ENCODE measurements at regions not wholly inside any gene's neighbourhood (a gene's known extent, or its start where the extent isn't known, plus 50 kb on each side); places are given as distances from the start of the nearest gene placed in this dataset.

- no peak for DNase-seq (ENCODE audit: low read depth in 2 of 2)
Observed at GRCh38 chr3:66747696-66748095, 246.9 kb upstream of the LRIG1 start.

DNA sequence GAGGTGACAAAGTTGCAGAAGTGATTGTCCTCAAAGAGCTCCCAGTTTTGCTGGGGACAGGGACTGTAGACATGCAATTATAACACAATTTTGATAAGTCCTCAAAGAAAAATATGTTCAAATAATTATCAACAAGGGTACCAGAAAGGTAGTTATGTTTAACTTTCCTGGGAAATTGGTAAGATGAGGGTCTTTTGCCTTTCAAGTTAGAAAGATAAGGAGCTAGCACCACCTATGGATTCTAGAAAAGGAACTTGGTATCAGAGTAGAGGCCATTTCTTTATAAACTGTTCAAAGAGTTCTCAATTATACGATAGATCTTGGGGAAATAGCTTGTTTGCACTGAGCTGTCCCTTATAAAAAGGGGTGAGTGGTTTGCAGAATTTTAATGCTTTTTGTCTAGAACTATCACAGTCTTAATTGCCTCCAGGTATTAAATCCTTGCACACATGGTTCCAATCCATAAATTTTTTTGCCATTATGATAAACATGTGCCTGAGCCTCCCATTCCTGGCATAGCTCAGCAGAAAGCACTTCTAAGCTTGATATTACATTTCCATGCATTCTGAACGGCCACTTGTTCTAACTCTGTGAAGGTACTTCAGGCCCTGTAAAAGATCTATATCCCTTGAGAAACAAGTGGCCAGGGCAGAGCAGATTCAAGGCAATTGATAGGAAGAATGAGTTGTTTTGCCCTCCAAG, 247.5 kb upstream of the LRIG1 start:
- no peak for DNase-seq (ENCODE audit: low read depth in 2 of 2)

- no peak for DNase-seq (ENCODE audit: low read depth in 2 of 2)
Observed at GRCh38 chr3:66751842-66752241, 246.3 kb upstream of the KBTBD8 start.

GRCh38 chr3:66753670-66754069, 244.4 kb upstream of the KBTBD8 start:
- no peak for DNase-seq (ENCODE audit: low read depth in 2 of 2)

- no peak for DNase-seq (ENCODE audit: low read depth in 2 of 2)
Observed at GRCh38 chr3:66754613-66755012, 243.5 kb upstream of the KBTBD8 start.

GRCh38 chr3:66755924-66756323, 242.2 kb upstream of the KBTBD8 start:
- no peak for DNase-seq (ENCODE audit: low read depth in 2 of 2)

GRCh38 chr3:66756468-66757036, 241.6 kb upstream of the KBTBD8 start:
- DNase-seq (ENCODE audit: low read depth in 2 of 2): no peak

DNA sequence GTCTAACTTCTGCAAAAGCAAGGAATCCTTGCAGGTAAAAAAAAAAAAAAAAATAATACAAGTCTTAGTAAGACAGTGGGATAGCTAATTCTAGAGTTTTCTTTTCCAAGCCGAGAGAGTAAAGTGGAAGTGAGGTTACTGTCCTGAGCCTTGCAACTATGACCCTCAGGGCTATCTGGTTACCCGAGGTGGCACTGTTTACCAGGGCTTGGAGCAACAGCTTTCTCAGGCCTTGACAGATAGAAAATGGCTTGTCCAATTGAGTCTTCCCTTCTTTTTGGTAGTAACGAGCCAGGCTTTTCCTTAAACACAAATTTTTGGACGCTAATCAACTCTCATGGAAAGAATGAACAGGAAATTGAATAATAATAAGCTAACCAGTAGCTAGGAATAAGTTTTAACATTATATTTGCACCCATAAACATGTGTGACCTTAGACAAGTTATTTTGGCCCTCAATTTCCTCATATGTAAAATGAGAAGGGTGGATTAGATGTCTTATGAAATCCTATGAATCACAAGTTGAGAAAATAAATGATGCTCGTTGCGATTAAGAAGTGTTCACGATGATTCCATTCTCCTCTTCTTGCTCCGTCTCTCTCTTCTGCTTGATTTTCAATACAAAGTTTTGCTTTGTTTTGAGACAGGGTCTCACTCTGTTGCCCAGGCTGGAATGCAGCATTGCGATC, 236.9 kb upstream of the KBTBD8 start:
- DNase-seq (ENCODE audit: low read depth in 2 of 2): no peak

DNA sequence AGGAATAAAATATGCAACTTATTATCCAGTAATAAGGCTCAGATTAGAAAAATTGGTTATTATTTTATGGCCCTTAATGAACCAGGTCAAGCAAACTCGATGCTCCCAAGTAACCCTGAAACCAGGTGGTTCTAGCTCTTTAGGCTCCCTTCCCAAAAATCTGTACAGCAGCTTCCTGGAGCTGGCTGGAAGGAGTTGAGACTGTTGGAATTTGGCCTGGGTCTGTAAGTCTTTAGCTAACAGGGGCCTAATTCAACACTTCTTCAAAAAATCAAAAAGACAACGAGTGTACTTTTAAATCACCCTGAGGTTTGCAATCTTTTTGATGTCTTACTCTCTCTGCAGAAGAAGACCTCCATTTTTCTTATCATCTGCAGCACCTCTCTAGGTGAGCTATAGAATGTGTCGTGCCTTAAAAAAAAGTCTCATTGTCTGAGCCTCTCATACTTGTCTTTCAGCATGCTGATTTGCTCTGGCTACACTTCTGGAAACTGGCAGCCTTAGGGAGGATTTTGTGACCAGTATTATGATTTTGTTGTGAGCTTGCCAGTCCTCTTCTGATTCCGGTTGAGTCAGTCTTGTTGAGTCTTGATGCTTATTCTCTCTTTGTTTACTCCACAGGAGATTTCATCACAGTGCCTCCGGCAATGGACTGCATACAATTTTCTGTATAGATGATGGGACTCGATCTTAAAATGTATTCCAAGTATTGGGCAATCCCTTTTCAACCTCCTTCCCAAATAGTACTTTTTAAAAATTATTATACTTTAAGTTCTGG, 235.0 kb upstream of the KBTBD8 start:
- DNase-seq (ENCODE audit: low read depth in 2 of 2): no peak

GRCh38 chr3:66778107-66778506, 220.0 kb upstream of the KBTBD8 start:
- DNase-seq (ENCODE audit: low read depth in 2 of 2): no peak

- DNase-seq (ENCODE audit: low read depth in 2 of 2): no peak
Observed at GRCh38 chr3:66778777-66779176, 219.3 kb upstream of the KBTBD8 start.

GRCh38 chr3:66785191-66785909, 212.8 kb upstream of the KBTBD8 start:
- no peak for DNase-seq (ENCODE audit: low read depth in 2 of 2)

DNA sequence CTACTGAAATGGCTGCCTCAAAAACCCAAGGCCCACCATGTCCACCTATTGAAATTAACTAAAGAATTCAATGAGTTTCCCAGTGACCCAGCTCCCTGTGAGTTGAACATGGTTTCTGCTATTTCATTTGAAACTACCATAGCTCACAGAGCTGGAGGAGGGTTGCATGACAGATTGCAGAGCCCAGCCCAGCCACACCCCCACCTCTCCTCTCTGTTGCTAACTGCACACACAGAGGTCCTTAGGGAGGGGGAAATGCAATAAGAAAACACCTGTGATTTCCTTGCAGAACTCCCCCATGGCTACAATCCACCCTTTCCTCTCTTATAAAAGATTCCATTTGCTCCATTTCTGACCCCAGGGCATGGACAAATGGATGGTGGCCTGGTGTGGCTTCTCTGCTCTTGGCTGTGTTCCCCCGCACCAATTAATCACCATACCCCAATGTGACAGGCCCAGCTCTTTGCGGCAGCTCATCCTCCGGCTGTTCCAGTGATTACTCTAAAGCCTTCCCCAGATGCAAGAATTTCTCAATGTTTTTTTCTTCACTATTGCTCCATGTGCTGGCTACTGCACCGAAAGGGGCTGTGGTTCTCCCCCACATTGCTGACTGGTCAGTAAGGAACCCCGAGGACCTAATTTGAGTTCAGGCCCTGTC, 208.4 kb upstream of the KBTBD8 start:
- no peak for DNase-seq (ENCODE audit: low read depth in 2 of 2)

- DNase-seq (ENCODE audit: low read depth in 2 of 2): no peak
Observed at GRCh38 chr3:66792086-66792485, 206.0 kb upstream of the KBTBD8 start.

DNA sequence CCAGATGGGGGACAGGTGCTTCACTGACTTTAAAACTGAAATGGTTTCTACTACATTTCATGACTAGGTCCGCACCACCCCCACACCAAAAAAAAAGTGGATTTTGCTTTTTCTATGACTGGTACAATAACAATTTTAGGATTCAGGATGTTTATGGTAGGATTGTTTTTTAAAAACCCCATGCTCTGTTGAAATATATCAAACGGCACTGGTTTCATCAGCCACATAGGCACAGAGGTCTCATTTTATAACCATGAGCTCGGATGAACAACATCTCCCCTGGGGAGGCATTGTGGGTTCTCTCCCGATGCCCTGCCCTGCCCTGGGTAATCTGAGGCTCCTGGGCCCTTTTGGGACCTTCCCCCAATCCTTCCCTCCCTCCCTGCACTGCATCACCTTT, 202.7 kb upstream of the KBTBD8 start:
- no peak for DNase-seq (ENCODE audit: low read depth in 2 of 2)

DNA sequence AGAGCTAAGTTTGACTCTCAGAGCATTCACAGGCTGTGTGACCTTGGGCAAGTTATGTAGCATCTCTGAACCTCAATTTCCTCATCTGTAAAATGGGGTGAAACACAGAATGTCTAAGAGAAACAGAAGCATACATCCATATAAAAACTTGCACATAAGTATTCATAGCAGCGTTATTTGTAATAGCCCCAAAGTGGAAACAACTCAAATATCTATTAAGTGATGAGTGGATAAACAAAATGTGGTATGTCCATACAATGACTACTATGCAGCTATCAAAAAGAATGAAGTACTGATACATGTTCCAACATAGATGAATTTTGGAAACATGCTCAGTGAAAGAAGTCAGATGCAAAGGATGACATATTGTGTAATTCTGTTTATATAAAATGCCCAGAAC, 201.8 kb upstream of the KBTBD8 start:
- DNase-seq (ENCODE audit: low read depth in 2 of 2): no peak

GRCh38 chr3:66797889-66798560, 200.1 kb upstream of the KBTBD8 start:
- DNase-seq (ENCODE audit: low read depth in 2 of 2): no peak

DNA sequence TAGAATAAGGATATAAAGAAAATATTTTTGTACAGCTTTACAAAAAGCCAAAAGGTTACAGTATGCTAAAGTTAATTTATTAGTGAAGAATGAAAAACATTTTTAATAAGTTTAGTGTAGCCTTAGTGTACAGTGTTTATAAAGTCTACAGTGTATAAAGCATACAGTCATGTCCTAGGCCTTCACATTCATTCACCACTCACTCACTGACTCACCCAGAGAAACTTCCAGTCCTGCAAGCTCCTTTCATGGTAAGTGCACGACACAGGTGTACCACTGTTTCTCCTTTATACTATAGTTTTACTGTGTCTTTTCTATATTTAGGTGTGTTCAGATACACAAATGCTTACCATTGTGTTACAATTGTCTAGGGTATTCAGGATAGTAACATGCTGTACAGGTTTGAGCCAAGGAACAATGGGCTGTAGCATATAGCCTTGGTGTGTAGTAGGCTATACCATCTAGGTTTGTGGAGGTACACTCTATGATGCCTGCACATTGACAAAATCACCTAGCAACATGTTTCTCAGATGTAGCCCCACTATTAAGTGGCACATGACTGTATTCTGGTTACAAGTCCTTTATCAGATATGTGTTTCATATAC, 197.1 kb upstream of the KBTBD8 start:
- no peak for DNase-seq (ENCODE audit: low read depth in 2 of 2)

GRCh38 chr3:66803206-66803605, 194.9 kb upstream of the KBTBD8 start:
- no peak for DNase-seq (ENCODE audit: low read depth in 2 of 2)

All from stimulated activated CD8-positive, alpha-beta memory T cell treated with anti-CD3 and anti-CD28 coated beads, Interleukin-7, amount 100 ng/mL, for 4 hours (primary cell).